H1 (cell line): ENCODE measurements at regions not wholly inside any gene's neighbourhood (a gene's known extent, or its start where the extent isn't known, plus 50 kb on each side); places are given as distances from the start of the nearest gene placed in this dataset.

Source experiments
- RAD21 ChIP-seq, 2 experiments: IDR thresholded peaks in 1 of 2; conservative IDR thresholded peaks in 1 of 2; 2 replicates each; pipeline ENCODE4 v1.6.1; 2011; ENCODE audit warnings: low read depth in 2 of 2, low read length in 2 of 2, improper control_type of control experiment in 1 of 2, inconsistent platforms in 1 of 2, mild to moderate bottlenecking in 1 of 2, moderate library complexity in 1 of 2
- RBBP5 ChIP-seq: IDR thresholded peaks from 2 replicates; pipeline ENCODE4 v1.7.1; 2012; ENCODE audit warnings: low read depth, mild to moderate bottlenecking, inconsistent platforms, low read length, moderate library complexity, borderline replicate concordance
- RNF2 ChIP-seq: fragments of 200-900, 300-1000 bp; sonication (generic); IDR thresholded peaks from 2 replicates; pipeline ENCODE4 v1.7.1; 2016; ENCODE audit warnings: borderline replicate concordance, low read depth, mild to moderate bottlenecking, antibody characterized with exemption, low read length; ENCODE audit not compliant: poor library complexity, severe bottlenecking; ENCODE audit errors: missing control alignments

DNA sequence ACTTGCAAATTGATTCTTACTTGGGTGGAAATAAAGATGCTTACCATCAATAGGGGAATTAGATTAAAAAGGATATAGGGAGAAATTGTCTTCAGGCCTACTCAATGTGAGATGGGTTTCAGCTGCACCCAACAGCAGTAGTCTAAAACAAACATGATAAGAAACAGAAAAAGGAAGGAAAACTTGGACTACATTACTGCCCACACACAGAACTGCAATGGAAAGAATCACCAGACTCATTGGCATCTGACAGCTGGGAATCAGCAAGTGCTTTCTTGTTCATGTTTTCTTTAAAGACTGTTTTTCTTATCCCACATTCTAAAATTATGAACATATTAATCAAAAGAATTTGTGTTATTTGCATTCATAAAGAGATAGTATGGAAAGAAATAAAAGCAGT lies 144.2 kb downstream of the LRIG3 start (continued):
- TF ChIP-seq RNF2 (no peak), RAD21 (IDR thresholded peaks at IDR 0.05 in 1 of 2, conservative IDR thresholded peaks at IDR 0.05 in 1 of 2; ENCODE audit: low read depth in 2 of 2, low read length in 2 of 2) (no peak), RBBP5 (no peak)
- TF ChIP-seq, all 59 proteins: peak for 0
